Loucy (cell line): ENCODE measurements at regions not wholly inside any gene's neighbourhood (a gene's known extent, or its start where the extent isn't known, plus 50 kb on each side); places are given as distances from the start of the nearest gene placed in this dataset.

ENCODE experiments used
- H2AFZ ChIP-seq: fragments of 200-600 bp; sonication (generic); 2 replicates; pipeline ENCODE4 v1.6.0; 2016; ENCODE audit warnings: antibody characterized with exemption, mild to moderate bottlenecking, low read length, moderate library complexity
- H3F3A ChIP-seq: fragments of 200-600 bp; 2 replicates; pipeline ENCODE4 v1.6.0; 2016; ENCODE audit warnings: antibody characterized with exemption, low read depth, mild to moderate bottlenecking
- H3K27me3 ChIP-seq: fragments of 200-600 bp; sonication (generic); 2 replicates; pipeline ENCODE4 v1.6.1; 2014; ENCODE audit warnings: low read length, mild to moderate bottlenecking; ENCODE audit not compliant: insufficient read depth, poor library complexity, severe bottlenecking
- H3K36me3 ChIP-seq: fragments of 200-600 bp; sonication (generic); 2 replicates; pipeline ENCODE4 v1.6.1; 2016; ENCODE audit warnings: low read length; ENCODE audit not compliant: insufficient read depth
- H3K4me1 ChIP-seq: fragments of 200-600 bp; sonication (generic); 2 replicates; pipeline ENCODE4 v1.5.1; 2014; ENCODE audit warnings: low read length, mild to moderate bottlenecking; ENCODE audit not compliant: insufficient read depth, poor library complexity, severe bottlenecking
- H3K4me2 ChIP-seq: fragments of 200-600 bp; sonication (generic); 2 replicates; pipeline ENCODE4 v1.6.0; 2014; ENCODE audit warnings: antibody characterized with exemption, low read length, low read depth, mild to moderate bottlenecking; ENCODE audit not compliant: poor library complexity, severe bottlenecking
- H3K4me3 ChIP-seq: fragments of 200-600 bp; sonication (generic); 2 replicates; pipeline ENCODE4 v1.5.1; 2014; ENCODE audit warnings: low read length, mild to moderate bottlenecking, mixed read lengths; ENCODE audit not compliant: poor library complexity, severe bottlenecking
- H3K79me2 ChIP-seq: fragments of 200-600 bp; sonication (generic); 2 replicates; pipeline ENCODE4 v1.6.1; 2014; ENCODE audit warnings: low read length; ENCODE audit not compliant: insufficient read depth
- H3K9ac ChIP-seq: fragments of 200-600 bp; sonication (generic); 2 replicates; pipeline ENCODE4 v1.6.0; 2014; ENCODE audit warnings: mild to moderate bottlenecking, low read depth, low read length, moderate library complexity; ENCODE audit not compliant: poor library complexity, severe bottlenecking
- H3K9me2 ChIP-seq: fragments of 200-600 bp; sonication (generic); replicated peaks from 2 replicates; pipeline ENCODE4 v1.6.1; 2016; ENCODE audit warnings: low read depth, low read length, mixed read lengths
- H3K9me3 ChIP-seq: fragments of 200-600 bp; sonication (generic); 2 replicates; pipeline ENCODE4 v1.6.1; 2014; ENCODE audit warnings: mild to moderate bottlenecking, antibody characterized with exemption, low read length, low read depth; ENCODE audit not compliant: insufficient read depth
- H4K20me1 ChIP-seq: fragments of 200-600 bp; sonication (generic); 2 replicates; pipeline ENCODE4 v1.6.0; 2014; ENCODE audit warnings: antibody characterized with exemption, low read length, mild to moderate bottlenecking; ENCODE audit not compliant: insufficient read depth, poor library complexity, severe bottlenecking
- EZH2phosphoT487 ChIP-seq: fragments of 200-600 bp; IDR thresholded peaks from 2 replicates; pipeline ENCODE4 v1.6.1; 2018; ENCODE audit warnings: antibody characterized with exemption, mild to moderate bottlenecking, moderate library complexity, borderline replicate concordance
- TF ChIP-seq, protein P1 (sequence below): fragments of 200-600 bp; sonication (generic); conservative IDR thresholded peaks from 2 replicates; pipeline ENCODE4 v1.5.1; 2014; ENCODE audit warnings: mild to moderate bottlenecking, antibody characterized with exemption, low read length

DNA sequence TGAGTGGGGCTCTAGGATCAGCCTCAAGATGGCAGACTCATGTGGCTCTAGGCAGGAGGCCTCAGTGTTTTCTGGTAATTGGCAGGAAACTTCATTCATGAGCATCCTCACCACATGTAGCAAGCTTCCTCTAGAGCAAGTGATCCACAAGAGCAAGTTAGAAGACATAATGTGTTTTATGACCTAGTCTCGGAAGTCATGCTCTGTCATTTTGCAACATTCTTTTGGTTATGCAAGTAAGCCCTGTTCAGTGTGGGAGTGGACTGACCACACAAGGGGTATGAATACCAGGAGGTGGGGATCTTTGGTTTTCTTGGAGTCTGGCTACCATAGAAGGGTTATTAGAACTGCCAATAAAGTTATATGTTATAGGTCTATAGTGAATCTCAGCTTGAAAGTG is 66.8 kb upstream of the STK39 start:
- H2AFZ ChIP-seq: no peak overlapping the region

DNA sequence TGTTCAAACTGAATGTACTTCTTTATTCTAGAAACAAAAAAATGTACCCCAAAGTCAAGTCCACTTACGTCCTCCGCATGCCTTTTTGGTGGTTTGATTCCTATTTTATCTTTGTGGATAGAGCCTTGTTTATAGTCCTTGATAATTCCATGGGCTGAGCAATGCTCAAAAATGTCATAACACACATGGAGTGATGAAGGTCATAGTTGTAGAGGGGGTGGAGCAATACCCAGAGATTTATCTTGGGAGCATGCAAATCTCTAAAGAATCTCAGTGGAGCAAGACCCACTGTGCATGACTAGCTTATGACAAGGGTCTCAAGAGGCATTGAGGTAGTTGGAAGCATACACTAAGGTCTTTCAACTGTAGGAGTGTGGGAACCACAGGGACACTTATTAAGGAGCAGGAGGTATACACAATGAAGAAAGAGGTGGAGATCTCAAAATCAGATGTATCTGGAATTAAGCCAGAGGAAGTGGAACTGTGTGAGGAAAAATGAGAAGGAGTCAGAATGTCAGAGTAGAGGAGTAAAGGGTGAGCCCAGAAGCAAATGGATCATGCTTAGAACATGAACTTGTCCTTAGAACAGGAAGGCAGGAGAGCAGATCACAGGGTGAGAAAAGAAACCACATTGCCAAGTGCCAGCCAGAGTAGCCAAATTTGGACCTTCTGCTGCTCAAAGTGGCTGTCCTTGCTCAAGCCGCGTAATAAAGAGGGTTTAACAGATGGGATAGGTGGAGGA is 68.1 kb upstream of the STK39 start:
- Histone ChIP-seq H3K9ac (no peak overlapping the region), H3K36me3 (no peaks in the 10 kb centered on the region), H3K4me1 (peaks cover 18% of the 10 kb centered on the region), H3K79me2 (no peaks in the 10 kb centered on the region), H3K9me2 (no peaks in the 10 kb centered on the region), H3K4me3 (no peak overlapping the region), H3K27me3 (no peaks in the 10 kb centered on the region), H2AFZ (no peak overlapping the region), H3F3A (no peaks in the 10 kb centered on the region), H3K9me3 (peaks cover 5% of the 10 kb centered on the region), H3K4me2 (no peak overlapping the region), H4K20me1 (no peaks in the 10 kb centered on the region)
- TF ChIP-seq, protein P1, sequence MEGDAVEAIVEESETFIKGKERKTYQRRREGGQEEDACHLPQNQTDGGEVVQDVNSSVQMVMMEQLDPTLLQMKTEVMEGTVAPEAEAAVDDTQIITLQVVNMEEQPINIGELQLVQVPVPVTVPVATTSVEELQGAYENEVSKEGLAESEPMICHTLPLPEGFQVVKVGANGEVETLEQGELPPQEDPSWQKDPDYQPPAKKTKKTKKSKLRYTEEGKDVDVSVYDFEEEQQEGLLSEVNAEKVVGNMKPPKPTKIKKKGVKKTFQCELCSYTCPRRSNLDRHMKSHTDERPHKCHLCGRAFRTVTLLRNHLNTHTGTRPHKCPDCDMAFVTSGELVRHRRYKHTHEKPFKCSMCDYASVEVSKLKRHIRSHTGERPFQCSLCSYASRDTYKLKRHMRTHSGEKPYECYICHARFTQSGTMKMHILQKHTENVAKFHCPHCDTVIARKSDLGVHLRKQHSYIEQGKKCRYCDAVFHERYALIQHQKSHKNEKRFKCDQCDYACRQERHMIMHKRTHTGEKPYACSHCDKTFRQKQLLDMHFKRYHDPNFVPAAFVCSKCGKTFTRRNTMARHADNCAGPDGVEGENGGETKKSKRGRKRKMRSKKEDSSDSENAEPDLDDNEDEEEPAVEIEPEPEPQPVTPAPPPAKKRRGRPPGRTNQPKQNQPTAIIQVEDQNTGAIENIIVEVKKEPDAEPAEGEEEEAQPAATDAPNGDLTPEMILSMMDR: no peak
- no peak for TF ChIP-seq EZH2phosphoT487

More for the DNA sequence above, 66.8 kb upstream of the STK39 start:
- Histone ChIP-seq H3K36me3 (no peaks in the 10 kb centered on the region), H3K9me2 (no peaks in the 10 kb centered on the region), H3K4me2 (no peak overlapping the region), H3K4me1 (peaks cover 18% of the 10 kb centered on the region), H3K9ac (no peak overlapping the region), H3F3A (no peaks in the 10 kb centered on the region), H3K4me3 (no peak overlapping the region), H3K27me3 (no peaks in the 10 kb centered on the region), H3K9me3 (peaks cover 5% of the 10 kb centered on the region), H3K79me2 (no peaks in the 10 kb centered on the region), H4K20me1 (no peaks in the 10 kb centered on the region)
- TF ChIP-seq, protein P1: no peak
- no peak for TF ChIP-seq EZH2phosphoT487

DNA sequence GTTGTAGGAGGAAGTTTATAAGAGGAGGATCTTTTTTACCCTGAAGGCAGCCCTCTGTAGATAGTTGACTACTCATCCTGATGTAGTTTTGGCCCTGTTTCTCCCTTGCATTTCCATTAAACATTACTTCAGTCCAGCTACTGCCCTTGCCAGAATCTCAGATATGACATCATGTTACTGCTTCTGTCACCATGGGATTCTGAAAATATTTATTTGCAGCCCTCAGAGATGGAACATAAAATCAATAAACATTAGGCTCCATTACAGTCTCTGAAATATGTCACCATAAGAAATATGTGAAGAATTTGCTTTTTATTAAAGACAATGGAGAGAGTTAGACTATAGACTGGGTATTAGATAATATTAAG is 68.7 kb upstream of the STK39 start:
- Histone ChIP-seq H3K79me2 (no peaks in the 10 kb centered on the region), H3K4me1 (peaks cover 18% of the 10 kb centered on the region), H2AFZ (no peak overlapping the region), H3K27me3 (no peaks in the 10 kb centered on the region), H3K4me3 (no peak overlapping the region), H3F3A (no peaks in the 10 kb centered on the region), H3K9me3 (peaks cover 5% of the 10 kb centered on the region), H3K4me2 (no peak overlapping the region), H3K9me2 (no peaks in the 10 kb centered on the region), H3K9ac (no peak overlapping the region), H3K36me3 (no peaks in the 10 kb centered on the region), H4K20me1 (no peaks in the 10 kb centered on the region)
- TF ChIP-seq EZH2phosphoT487: no peak
- TF ChIP-seq, protein P1: no peak
